Esophagus squamous epithelium (tissue), 4 donors: ENCODE measurements at regions not wholly inside any gene's neighbourhood (a gene's known extent, or its start where the extent isn't known, plus 50 kb on each side); places are given as distances from the start of the nearest gene placed in this dataset.

ENCODE experiments used
- POLR2A ChIP-seq, 4 donors: fragments of 450-650 bp; IDR thresholded peaks; one replicate each; pipeline ENCODE4 v1.6.1; 2017; ENCODE audit warnings: antibody characterized with exemption in 4 of 4, mild to moderate bottlenecking in 4 of 4, moderate library complexity in 3 of 4
- TF ChIP-seq, protein P1 (sequence below), 6 experiments: fragments of 450-650 bp in 4 of 6; fragments of 200-600 bp in 2 of 6; sonication (generic) in 2 of 6; IDR thresholded peaks; one replicate each; pipeline ENCODE4 v1.5.1; 2016 to 2019; ENCODE audit warnings: antibody characterized with exemption in 6 of 6, mild to moderate bottlenecking in 4 of 6, moderate library complexity in 4 of 6

DNA sequence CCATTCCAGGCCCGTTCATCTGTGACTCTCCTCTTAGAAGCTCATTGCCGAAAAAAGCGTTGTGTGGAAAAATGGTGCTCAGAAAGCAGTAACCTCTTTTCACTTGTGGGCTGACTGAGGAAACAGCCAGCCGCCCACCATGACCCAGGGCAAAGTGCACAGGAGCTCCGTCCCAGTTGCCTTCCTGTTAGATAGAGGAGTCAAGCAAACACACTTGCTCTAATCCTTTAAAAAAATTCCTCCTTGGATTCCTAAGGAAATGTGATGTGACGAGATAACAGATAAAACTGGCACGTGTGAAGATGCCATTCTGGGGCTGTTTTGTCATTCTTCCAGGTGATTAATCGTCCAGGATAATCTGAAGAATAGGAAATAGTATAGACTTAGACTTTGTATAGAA, 396.8 kb upstream of the DDHD1 start:
- TF ChIP-seq, protein P1, sequence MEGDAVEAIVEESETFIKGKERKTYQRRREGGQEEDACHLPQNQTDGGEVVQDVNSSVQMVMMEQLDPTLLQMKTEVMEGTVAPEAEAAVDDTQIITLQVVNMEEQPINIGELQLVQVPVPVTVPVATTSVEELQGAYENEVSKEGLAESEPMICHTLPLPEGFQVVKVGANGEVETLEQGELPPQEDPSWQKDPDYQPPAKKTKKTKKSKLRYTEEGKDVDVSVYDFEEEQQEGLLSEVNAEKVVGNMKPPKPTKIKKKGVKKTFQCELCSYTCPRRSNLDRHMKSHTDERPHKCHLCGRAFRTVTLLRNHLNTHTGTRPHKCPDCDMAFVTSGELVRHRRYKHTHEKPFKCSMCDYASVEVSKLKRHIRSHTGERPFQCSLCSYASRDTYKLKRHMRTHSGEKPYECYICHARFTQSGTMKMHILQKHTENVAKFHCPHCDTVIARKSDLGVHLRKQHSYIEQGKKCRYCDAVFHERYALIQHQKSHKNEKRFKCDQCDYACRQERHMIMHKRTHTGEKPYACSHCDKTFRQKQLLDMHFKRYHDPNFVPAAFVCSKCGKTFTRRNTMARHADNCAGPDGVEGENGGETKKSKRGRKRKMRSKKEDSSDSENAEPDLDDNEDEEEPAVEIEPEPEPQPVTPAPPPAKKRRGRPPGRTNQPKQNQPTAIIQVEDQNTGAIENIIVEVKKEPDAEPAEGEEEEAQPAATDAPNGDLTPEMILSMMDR (IDR thresholded peaks at IDR 0.05), result no peak
- TF ChIP-seq POLR2A (IDR thresholded peaks at IDR 0.05), result no peak
